CD4-positive, CD25-positive, alpha-beta regulatory T cell (primary cell): ENCODE measurements at regions not wholly inside any gene's neighbourhood (a gene's known extent, or its start where the extent isn't known, plus 50 kb on each side); places are given as distances from the start of the nearest gene placed in this dataset.

Source experiments
- ATAC-seq, 2 donors: fragments of 150-1000 bp; cut with Tn5 transposase; one replicate each; pipeline ENCODE4 v1.10.0; 2021; ENCODE audit warnings: low read depth in 2 of 2, moderate number of reproducible peaks in 2 of 2, moderate library complexity in 1 of 2
- DNase-seq, 3 donors: peaks; one replicate each; pipeline versions ENCODE4 v3.0.0 to v3.0.0-alpha.2; 2012 to 2022; ENCODE audit warnings: mixed read lengths in 1 of 3
- H3K27ac ChIP-seq: one replicate; pipeline ENCODE4 v1.7.0; 2013; ENCODE audit warnings: mild to moderate bottlenecking, low read length; ENCODE audit not compliant: insufficient read depth, poor library complexity, severe bottlenecking
- H3K27me3 ChIP-seq: one replicate; pipeline ENCODE4 v1.7.0; 2013; ENCODE audit warnings: low read length; ENCODE audit not compliant: control insufficient read depth, insufficient read depth
- H3K36me3 ChIP-seq: one replicate; pipeline ENCODE4 v1.7.0; 2013; ENCODE audit warnings: mild to moderate bottlenecking, low read length, moderate library complexity; ENCODE audit not compliant: control insufficient read depth, insufficient read depth
- H3K4me1 ChIP-seq: 2 replicates; pipeline ENCODE4 v1.7.0; 2013; ENCODE audit warnings: mild to moderate bottlenecking, low read length; ENCODE audit not compliant: insufficient read depth, control insufficient read depth, poor library complexity, severe bottlenecking
- H3K4me3 ChIP-seq: one replicate; pipeline ENCODE4 v1.7.0; 2013; ENCODE audit warnings: low read depth, mild to moderate bottlenecking, low read length, moderate library complexity
- H3K9me3 ChIP-seq, 2 experiments: 1 replicate in 1 of 2; 2 replicates in 1 of 2; pipeline ENCODE4 v1.7.0; 2013; ENCODE audit warnings: low read length in 2 of 2, mild to moderate bottlenecking in 1 of 2, moderate library complexity in 1 of 2; ENCODE audit not compliant: control insufficient read depth in 2 of 2
- H3K27ac Mint-ChIP-seq, 3 donors: one replicate each; pipeline ENCODE4 v1.8.0; 2020 to 2022; ENCODE audit warnings: mild to moderate bottlenecking in 3 of 3, mixed read lengths in 3 of 3, moderate library complexity in 2 of 3
- H3K27me3 Mint-ChIP-seq: one replicate; pipeline ENCODE4 v1.8.0; 2022; ENCODE audit warnings: mild to moderate bottlenecking, mixed read lengths
- H3K36me3 Mint-ChIP-seq: one replicate; pipeline ENCODE4 v1.8.0; 2020; ENCODE audit warnings: mixed read lengths
- H3K4me1 Mint-ChIP-seq, 4 donors: one replicate each; pipeline ENCODE4 v1.8.0; 2020 to 2022; ENCODE audit warnings: mixed read lengths in 4 of 4, mild to moderate bottlenecking in 1 of 4
- H3K4me3 Mint-ChIP-seq, 4 donors: one replicate each; pipeline ENCODE4 v1.8.0; 2020 to 2022; ENCODE audit warnings: mild to moderate bottlenecking in 4 of 4, mixed read lengths in 4 of 4, moderate library complexity in 3 of 4
- H3K9me3 Mint-ChIP-seq, 7 donors: one replicate each; pipeline ENCODE4 v1.8.0; 2020 to 2022; ENCODE audit warnings: mixed read lengths in 7 of 7, mild to moderate bottlenecking in 3 of 7, moderate library complexity in 2 of 7

DNA sequence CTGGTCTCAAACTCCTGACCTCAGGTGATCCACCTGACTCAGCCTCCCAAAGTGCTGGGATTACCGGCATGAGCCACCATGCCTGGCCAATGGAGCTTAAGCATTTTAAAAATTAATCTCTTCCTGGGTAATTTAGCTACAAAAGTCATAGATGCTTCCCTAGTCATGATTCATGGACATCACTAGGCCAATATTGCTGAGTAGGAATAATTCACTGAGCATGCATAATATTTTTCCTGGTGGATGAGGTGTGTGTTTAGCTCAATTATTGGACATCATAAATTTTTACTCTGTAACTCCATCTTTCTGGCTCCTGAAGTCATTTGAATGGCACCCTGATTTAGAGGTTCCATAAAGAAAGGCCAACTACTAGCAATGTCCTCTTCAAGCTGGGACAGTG, 512.9 kb upstream of the AGTR1 start:
- DNase-seq: no peak
- Histone ChIP-seq H3K36me3 (no peaks in the 10 kb centered on the region), H3K27me3 (no peaks in the 10 kb centered on the region), H3K27ac (no peak overlapping the region), H3K9me3 (no peaks in the 10 kb centered on the region), H3K4me3 (no peak overlapping the region), H3K4me1 (no peaks in the 10 kb centered on the region)
- peaks cover 0 to 5% (median 0%) of the 10 kb centered on the region in 7 donors for H3K9me3 Mint-ChIP-seq
- no peak overlapping the region for H3K4me3 Mint-ChIP-seq
- H3K4me1 Mint-ChIP-seq: no peaks in the 10 kb centered on the region
- H3K27ac Mint-ChIP-seq: no peak overlapping the region
- no peaks in the 10 kb centered on the region for H3K36me3 Mint-ChIP-seq
- H3K27me3 Mint-ChIP-seq: no peaks in the 10 kb centered on the region
- no peak for ATAC-seq

- no peak overlapping the region for H3K4me3 ChIP-seq
- Mint-ChIP-seq H3K27ac (no peak overlapping the region), H3K4me1 (no peaks in the 10 kb centered on the region), H3K4me3 (no peak overlapping the region), H3K36me3 (no peaks in the 10 kb centered on the region), H3K9me3 (peaks cover 0 to 3% (median 0%) of the 10 kb centered on the region in 7 donors), H3K27me3 (no peaks in the 10 kb centered on the region)
- ATAC-seq (no peak), DNase-seq (no peak)
- H3K27ac ChIP-seq: no peak overlapping the region
- H3K36me3 ChIP-seq: no peaks in the 10 kb centered on the region
- H3K4me1 ChIP-seq: no peaks in the 10 kb centered on the region
- no peaks in the 10 kb centered on the region for H3K27me3 ChIP-seq
- H3K9me3 ChIP-seq: no peaks in the 10 kb centered on the region
Measured at GRCh38 chr3:148186881-148187280, 510.8 kb upstream of the AGTR1 start.

GRCh38 chr3:148187296-148187695, 510.4 kb upstream of the AGTR1 start:
- Mint-ChIP-seq H3K27ac (no peak overlapping the region), H3K4me1 (no peaks in the 10 kb centered on the region), H3K27me3 (no peaks in the 10 kb centered on the region), H3K4me3 (no peak overlapping the region), H3K9me3 (peaks cover 0 to 1% (median 0%) of the 10 kb centered on the region in 7 donors), H3K36me3 (no peaks in the 10 kb centered on the region)
- Histone ChIP-seq H3K27ac (no peak overlapping the region), H3K4me3 (no peak overlapping the region), H3K4me1 (no peaks in the 10 kb centered on the region), H3K9me3 (no peaks in the 10 kb centered on the region), H3K27me3 (no peaks in the 10 kb centered on the region), H3K36me3 (no peaks in the 10 kb centered on the region)
- ATAC-seq (no peak), DNase-seq (no peak)

GRCh38 chr3:148190441-148190990, 507.2 kb upstream of the AGTR1 start:
- Mint-ChIP-seq H3K36me3 (no peaks in the 10 kb centered on the region), H3K4me3 (no peak overlapping the region), H3K27ac (no peak overlapping the region), H3K4me1 (no peaks in the 10 kb centered on the region), H3K27me3 (no peaks in the 10 kb centered on the region), H3K9me3 (peaks cover 0 to 1% (median 0%) of the 10 kb centered on the region in 7 donors)
- no peak for DNase-seq
- no peak overlapping the region for H3K4me3 ChIP-seq
- H3K27ac ChIP-seq: no peak overlapping the region
- no peaks in the 10 kb centered on the region for H3K9me3 ChIP-seq
- ATAC-seq: no peak
- H3K36me3 ChIP-seq: no peaks in the 10 kb centered on the region
- no peaks in the 10 kb centered on the region for H3K27me3 ChIP-seq
- no peaks in the 10 kb centered on the region for H3K4me1 ChIP-seq

DNA sequence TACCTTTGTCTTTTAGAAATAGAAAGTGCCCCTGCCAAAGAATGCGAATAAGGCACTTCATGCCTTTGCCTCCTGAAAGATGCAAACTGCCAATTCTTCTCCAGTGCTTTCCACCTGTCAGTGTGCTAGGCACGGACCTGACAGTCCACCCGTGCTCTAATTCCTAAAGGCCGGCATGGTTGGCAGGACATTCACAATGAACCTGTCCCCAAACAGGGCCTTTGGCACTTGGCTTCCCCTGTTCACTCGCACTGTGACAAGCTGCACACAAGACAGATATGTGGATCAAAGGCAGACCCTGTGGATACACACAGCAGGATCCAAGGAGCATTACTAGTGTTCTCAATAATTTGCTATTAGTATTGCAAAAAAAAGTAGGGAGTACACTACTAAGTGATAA, 505.7 kb upstream of the AGTR1 start:
- Histone ChIP-seq H3K36me3 (no peaks in the 10 kb centered on the region), H3K4me1 (no peaks in the 10 kb centered on the region), H3K27me3 (no peaks in the 10 kb centered on the region), H3K9me3 (no peaks in the 10 kb centered on the region), H3K27ac (no peak overlapping the region), H3K4me3 (no peak overlapping the region)
- ATAC-seq (no peak), DNase-seq (no peak)
- Mint-ChIP-seq H3K27ac (no peak overlapping the region), H3K9me3 (peaks cover 0 to 5% (median 0%) of the 10 kb centered on the region in 7 donors), H3K36me3 (no peaks in the 10 kb centered on the region), H3K4me1 (no peaks in the 10 kb centered on the region), H3K27me3 (no peaks in the 10 kb centered on the region), H3K4me3 (no peak overlapping the region)

- Histone ChIP-seq H3K27ac (no peak overlapping the region), H3K4me3 (no peak overlapping the region), H3K4me1 (no peaks in the 10 kb centered on the region), H3K9me3 (no peaks in the 10 kb centered on the region), H3K27me3 (no peaks in the 10 kb centered on the region), H3K36me3 (no peaks in the 10 kb centered on the region)
- ATAC-seq (no peak), DNase-seq (no peak)
- Mint-ChIP-seq H3K4me1 (no peaks in the 10 kb centered on the region), H3K4me3 (no peak overlapping the region), H3K27ac (no peak overlapping the region), H3K36me3 (no peaks in the 10 kb centered on the region), H3K9me3 (peaks cover 0 to 14% (median 4%) of the 10 kb centered on the region in 7 donors), H3K27me3 (no peaks in the 10 kb centered on the region)
Measured at GRCh38 chr3:148197061-148197460, 500.6 kb upstream of the AGTR1 start.

DNA sequence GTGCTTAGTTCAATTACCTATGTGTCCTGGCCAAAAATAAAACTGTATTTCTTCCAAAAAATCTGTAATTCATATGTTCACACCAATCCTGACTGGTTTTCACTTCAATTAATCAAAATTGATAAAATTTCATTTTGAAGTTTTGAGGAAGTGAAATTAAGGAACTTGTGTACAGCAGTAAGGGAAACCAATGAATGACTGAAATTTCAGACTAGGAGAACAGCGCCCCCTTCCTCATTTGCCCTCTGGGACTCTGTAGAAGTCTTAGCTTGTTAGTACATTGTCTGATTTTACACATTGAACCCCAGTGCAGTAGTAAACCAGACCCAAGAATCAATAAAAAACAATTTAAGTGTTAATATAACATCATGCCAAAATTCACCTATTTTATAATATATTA, 495.3 kb upstream of the AGTR1 start:
- no peak overlapping the region for H3K4me3 ChIP-seq
- DNase-seq (no peak), ATAC-seq (no peak)
- no peak overlapping the region for H3K27ac ChIP-seq
- H3K9me3 Mint-ChIP-seq: peaks cover 0 to 17% (median 2%) of the 10 kb centered on the region in 7 donors
- H3K4me3 Mint-ChIP-seq: no peak overlapping the region
- no peaks in the 10 kb centered on the region for H3K9me3 ChIP-seq
- H3K36me3 ChIP-seq: no peaks in the 10 kb centered on the region
- H3K4me1 ChIP-seq: no peaks in the 10 kb centered on the region
- H3K27ac Mint-ChIP-seq: no peak overlapping the region
- H3K36me3 Mint-ChIP-seq: no peaks in the 10 kb centered on the region
- H3K4me1 Mint-ChIP-seq: no peaks in the 10 kb centered on the region
- no peaks in the 10 kb centered on the region for H3K27me3 ChIP-seq
- no peaks in the 10 kb centered on the region for H3K27me3 Mint-ChIP-seq

DNA sequence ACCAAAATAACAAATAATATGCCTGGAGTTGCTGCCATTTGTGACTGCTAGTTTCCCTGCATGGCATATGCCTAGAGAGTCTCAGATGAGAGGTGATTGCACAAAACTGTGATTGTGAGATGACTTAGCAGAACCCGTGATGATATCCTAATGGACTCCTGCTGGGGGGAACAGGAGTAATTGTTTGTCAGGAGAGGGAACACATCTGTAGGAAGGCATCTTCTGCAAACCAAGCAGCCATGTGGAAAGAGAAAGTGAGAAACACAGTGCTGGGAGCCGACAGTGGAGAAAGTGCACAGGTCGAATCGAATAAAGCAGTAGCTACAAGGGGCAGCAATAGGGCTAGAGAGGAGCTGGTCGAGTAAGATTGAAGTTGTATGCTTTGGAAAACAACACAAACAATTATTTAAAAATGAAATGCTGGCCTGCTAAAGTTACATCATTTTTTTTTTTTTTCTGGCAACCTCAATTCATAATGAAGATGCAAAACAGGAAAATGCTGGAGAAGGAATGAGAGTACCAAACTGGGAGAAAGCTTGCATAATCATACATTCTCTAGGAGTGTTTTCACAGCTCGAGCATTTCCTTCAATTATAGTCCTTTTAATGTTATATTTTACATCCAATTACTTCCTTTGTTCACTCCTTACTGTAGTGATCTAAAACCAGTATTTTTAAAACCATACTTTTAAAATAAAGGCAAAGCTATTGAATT, 494.2 kb upstream of the AGTR1 start:
- Histone ChIP-seq H3K4me3 (no peak overlapping the region), H3K4me1 (no peaks in the 10 kb centered on the region), H3K27me3 (no peaks in the 10 kb centered on the region), H3K36me3 (no peaks in the 10 kb centered on the region), H3K27ac (no peak overlapping the region), H3K9me3 (no peaks in the 10 kb centered on the region)
- Mint-ChIP-seq H3K9me3 (peaks cover 0 to 19% (median 7%) of the 10 kb centered on the region in 7 donors), H3K4me1 (no peaks in the 10 kb centered on the region), H3K4me3 (no peak overlapping the region), H3K27me3 (no peaks in the 10 kb centered on the region), H3K36me3 (no peaks in the 10 kb centered on the region), H3K27ac (no peak overlapping the region)
- ATAC-seq (no peak), DNase-seq (no peak)
